ENCODE measurements at regions not wholly inside any gene's neighbourhood (a gene's known extent, or its start where the extent isn't known, plus 50 kb on each side); places are given as distances from the start of the nearest gene placed in this dataset.
"Not testable (repeated sequence)": the region's sequence is repeated elsewhere in the genome, so short reads cannot be mapped to it uniquely, and the experiment has no call there.

- Histone ChIP-seq H3K4me3 (ENCODE audit: low read length in 3 of 3) (no peak overlapping the region), H3K9ac (ENCODE audit: low read depth in 1 of 3, low read length in 3 of 3) (no peak overlapping the region), H3K9me3 (ENCODE audit: control insufficient read depth in 3 of 3, low read length in 3 of 3) (no peaks in the 10 kb centered on the region), H3K4me1 (ENCODE audit: control insufficient read depth in 3 of 3, insufficient read depth in 3 of 3, low read length in 3 of 3) (no peaks in the 10 kb centered on the region), H3K27me3 (ENCODE audit: control insufficient read depth in 3 of 3, insufficient read depth in 3 of 3, low read length in 3 of 3) (no peaks in the 10 kb centered on the region), H3K36me3 (ENCODE audit: control insufficient read depth in 3 of 3, insufficient read depth in 3 of 3, low read length in 3 of 3) (no peaks in the 10 kb centered on the region), H3K27ac (ENCODE audit: low read depth, low read length) (no peak overlapping the region)
These were observed 661.6 kb upstream of the NRG3 start for GRCh38 chr10:81213370-81213769.

- H3K9ac ChIP-seq (ENCODE audit: low read depth in 1 of 3, low read length in 3 of 3) = no peak overlapping the region
- no peaks in the 10 kb centered on the region for H3K9me3 ChIP-seq (ENCODE audit: control insufficient read depth in 3 of 3, low read length in 3 of 3)
- H3K4me3 ChIP-seq (ENCODE audit: low read length in 3 of 3) = no peak overlapping the region
- no peaks in the 10 kb centered on the region for H3K36me3 ChIP-seq (ENCODE audit: control insufficient read depth in 3 of 3, insufficient read depth in 3 of 3, low read length in 3 of 3)
- no peaks in the 10 kb centered on the region for H3K27me3 ChIP-seq (ENCODE audit: control insufficient read depth in 3 of 3, insufficient read depth in 3 of 3, low read length in 3 of 3)
- no peaks in the 10 kb centered on the region for H3K4me1 ChIP-seq (ENCODE audit: control insufficient read depth in 3 of 3, insufficient read depth in 3 of 3, low read length in 3 of 3)
- H3K27ac ChIP-seq (ENCODE audit: low read depth, low read length) = no peak overlapping the region
These were observed 659.5 kb upstream of the NRG3 start for GRCh38 chr10:81215498-81215897.

DNA sequence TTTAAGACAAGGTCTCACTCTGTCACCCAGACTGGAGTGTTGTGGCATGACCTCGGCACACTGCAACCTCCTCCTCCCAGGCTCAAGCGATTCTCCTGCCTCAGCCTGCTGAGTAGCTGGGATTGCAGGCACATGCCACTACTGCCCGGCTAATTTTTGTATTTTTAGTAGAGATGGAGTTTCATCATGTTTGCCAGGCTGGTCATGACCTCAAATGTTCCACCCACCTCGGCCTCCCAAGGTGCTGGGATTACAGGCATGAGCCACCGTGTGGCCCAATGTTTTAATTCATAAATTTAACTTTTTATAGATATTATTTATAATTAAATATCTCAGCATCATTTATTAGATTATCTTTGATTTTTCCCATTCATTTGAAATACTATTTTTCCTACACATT lies 658.0 kb upstream of the NRG3 start:
- Histone ChIP-seq H3K4me1 (ENCODE audit: control insufficient read depth in 3 of 3, insufficient read depth in 3 of 3, low read length in 3 of 3) (no peaks in the 10 kb centered on the region), H3K36me3 (ENCODE audit: control insufficient read depth in 3 of 3, insufficient read depth in 3 of 3, low read length in 3 of 3) (no peaks in the 10 kb centered on the region), H3K9me3 (ENCODE audit: control insufficient read depth in 3 of 3, low read length in 3 of 3) (no peaks in the 10 kb centered on the region), H3K27ac (ENCODE audit: low read depth, low read length) (no peak overlapping the region), H3K27me3 (ENCODE audit: control insufficient read depth in 3 of 3, insufficient read depth in 3 of 3, low read length in 3 of 3) (no peaks in the 10 kb centered on the region), H3K4me3 (ENCODE audit: low read length in 3 of 3) (no peak overlapping the region), H3K9ac (ENCODE audit: low read depth in 1 of 3, low read length in 3 of 3) (no peak overlapping the region)

GRCh38 chr10:81218307-81218706 lies 656.7 kb upstream of the NRG3 start:
- Histone ChIP-seq H3K27me3 (ENCODE audit: control insufficient read depth in 3 of 3, insufficient read depth in 3 of 3, low read length in 3 of 3) (no peaks in the 10 kb centered on the region), H3K9ac (ENCODE audit: low read depth in 1 of 3, low read length in 3 of 3) (no peak overlapping the region), H3K36me3 (ENCODE audit: control insufficient read depth in 3 of 3, insufficient read depth in 3 of 3, low read length in 3 of 3) (no peaks in the 10 kb centered on the region), H3K4me1 (ENCODE audit: control insufficient read depth in 3 of 3, insufficient read depth in 3 of 3, low read length in 3 of 3) (no peaks in the 10 kb centered on the region), H3K9me3 (ENCODE audit: control insufficient read depth in 3 of 3, low read length in 3 of 3) (no peaks in the 10 kb centered on the region), H3K4me3 (ENCODE audit: low read length in 3 of 3) (no peak overlapping the region), H3K27ac (ENCODE audit: low read depth, low read length) (no peak overlapping the region)

GRCh38 chr10:81219758-81220157 lies 655.2 kb upstream of the NRG3 start:
- Histone ChIP-seq H3K4me3 (ENCODE audit: low read length in 3 of 3) (no peak overlapping the region), H3K9me3 (ENCODE audit: control insufficient read depth in 3 of 3, low read length in 3 of 3) (no peaks in the 10 kb centered on the region), H3K27ac (ENCODE audit: low read depth, low read length) (no peak overlapping the region), H3K27me3 (ENCODE audit: control insufficient read depth in 3 of 3, insufficient read depth in 3 of 3, low read length in 3 of 3) (no peaks in the 10 kb centered on the region), H3K4me1 (ENCODE audit: control insufficient read depth in 3 of 3, insufficient read depth in 3 of 3, low read length in 3 of 3) (no peaks in the 10 kb centered on the region), H3K36me3 (ENCODE audit: control insufficient read depth in 3 of 3, insufficient read depth in 3 of 3, low read length in 3 of 3) (no peaks in the 10 kb centered on the region), H3K9ac (ENCODE audit: low read depth in 1 of 3, low read length in 3 of 3) (no peak overlapping the region)

DNA sequence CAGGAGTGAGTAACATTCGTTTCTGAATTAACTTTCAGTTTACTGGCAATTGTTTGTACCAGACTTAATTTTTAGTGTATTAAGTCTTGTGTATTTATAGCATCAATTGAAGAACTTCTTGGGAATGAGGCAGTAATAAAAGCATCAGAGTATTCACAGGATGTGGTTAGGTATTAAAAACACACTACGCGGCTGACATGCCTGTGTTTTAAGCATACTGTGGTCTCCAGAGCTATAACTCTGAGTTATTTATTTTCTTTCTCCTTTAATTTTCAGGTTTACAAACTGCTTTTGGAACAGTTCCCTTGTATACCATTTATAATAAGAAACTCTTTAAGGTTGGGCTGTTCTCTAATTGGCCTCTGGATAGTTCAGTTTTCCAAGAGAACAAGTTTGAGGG lies 626.1 kb upstream of the NRG3 start:
- Histone ChIP-seq H3K27ac (ENCODE audit: low read depth, low read length) (no peak overlapping the region), H3K4me3 (ENCODE audit: low read length in 3 of 3) (no peak overlapping the region), H3K36me3 (ENCODE audit: control insufficient read depth in 3 of 3, insufficient read depth in 3 of 3, low read length in 3 of 3) (no peaks in the 10 kb centered on the region), H3K27me3 (ENCODE audit: control insufficient read depth in 3 of 3, insufficient read depth in 3 of 3, low read length in 3 of 3) (no peaks in the 10 kb centered on the region), H3K4me1 (ENCODE audit: control insufficient read depth in 3 of 3, insufficient read depth in 3 of 3, low read length in 3 of 3) (no peaks in the 10 kb centered on the region), H3K9me3 (ENCODE audit: control insufficient read depth in 3 of 3, low read length in 3 of 3) (no peaks in the 10 kb centered on the region), H3K9ac (ENCODE audit: low read depth in 1 of 3, low read length in 3 of 3) (no peak overlapping the region)

DNA sequence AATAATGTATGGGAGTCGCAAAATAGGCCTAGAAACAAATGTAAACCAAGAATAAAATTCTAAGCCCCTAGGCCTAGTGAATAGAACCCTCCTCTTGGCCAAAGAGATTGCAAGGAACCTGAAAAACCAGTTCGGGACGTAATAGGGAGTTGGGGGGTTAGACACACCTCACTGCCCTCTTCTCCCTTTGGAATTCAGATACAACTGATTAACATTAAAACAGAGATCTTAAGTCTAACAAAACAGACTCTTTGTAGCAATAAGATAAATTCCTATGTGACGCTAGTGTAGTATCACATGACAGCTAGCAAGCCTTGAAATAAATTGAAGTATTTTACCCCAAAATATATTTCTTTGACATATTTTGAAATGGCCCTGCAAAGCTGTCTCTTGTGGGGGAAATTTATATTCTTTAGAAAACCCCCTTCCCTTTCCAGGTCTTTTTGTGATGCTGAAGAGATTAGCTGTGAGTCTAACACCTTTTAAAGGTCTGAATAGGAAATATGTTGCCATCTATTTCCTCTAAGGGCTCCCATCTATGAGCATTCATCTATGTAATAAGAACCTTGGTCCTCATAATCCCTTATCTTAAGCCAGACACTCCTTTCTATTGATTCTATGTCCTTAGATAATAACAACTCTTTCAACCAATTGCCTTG lies 623.4 kb upstream of the NRG3 start:
- Histone ChIP-seq H3K9ac (ENCODE audit: low read depth in 1 of 3, low read length in 3 of 3) (no peak overlapping the region), H3K9me3 (ENCODE audit: control insufficient read depth in 3 of 3, low read length in 3 of 3) (no peaks in the 10 kb centered on the region)

GRCh38 chr10:81264991-81265390 lies 610.0 kb upstream of the NRG3 start:
- not testable (repeated sequence) for H3K36me3 ChIP-seq (ENCODE audit: control insufficient read depth in 3 of 3, insufficient read depth in 3 of 3, low read length in 3 of 3); H3K9me3 ChIP-seq (ENCODE audit: control insufficient read depth in 3 of 3, low read length in 3 of 3); H3K27me3 ChIP-seq (ENCODE audit: control insufficient read depth in 3 of 3, insufficient read depth in 3 of 3, low read length in 3 of 3); H3K4me1 ChIP-seq (ENCODE audit: control insufficient read depth in 3 of 3, insufficient read depth in 3 of 3, low read length in 3 of 3); H3K4me3 ChIP-seq (ENCODE audit: low read length in 3 of 3); H3K27ac ChIP-seq (ENCODE audit: low read depth, low read length); H3K9ac ChIP-seq (ENCODE audit: low read depth in 1 of 3, low read length in 3 of 3)

More for the DNA sequence above, 623.4 kb upstream of the NRG3 start:
- Histone ChIP-seq H3K4me1 (ENCODE audit: control insufficient read depth in 3 of 3, insufficient read depth in 3 of 3, low read length in 3 of 3) (no peaks in the 10 kb centered on the region), H3K4me3 (ENCODE audit: low read length in 3 of 3) (no peak overlapping the region), H3K27me3 (ENCODE audit: control insufficient read depth in 3 of 3, insufficient read depth in 3 of 3, low read length in 3 of 3) (no peaks in the 10 kb centered on the region), H3K27ac (ENCODE audit: low read depth, low read length) (no peak overlapping the region), H3K36me3 (ENCODE audit: control insufficient read depth in 3 of 3, insufficient read depth in 3 of 3, low read length in 3 of 3) (no peaks in the 10 kb centered on the region)

- Histone ChIP-seq H3K27ac (ENCODE audit: low read depth, low read length) (no peak overlapping the region), H3K27me3 (ENCODE audit: control insufficient read depth in 3 of 3, insufficient read depth in 3 of 3, low read length in 3 of 3) (no peaks in the 10 kb centered on the region), H3K9ac (ENCODE audit: low read depth in 1 of 3, low read length in 3 of 3) (no peak overlapping the region), H3K9me3 (ENCODE audit: control insufficient read depth in 3 of 3, low read length in 3 of 3) (no peaks in the 10 kb centered on the region), H3K36me3 (ENCODE audit: control insufficient read depth in 3 of 3, insufficient read depth in 3 of 3, low read length in 3 of 3) (no peaks in the 10 kb centered on the region), H3K4me1 (ENCODE audit: control insufficient read depth in 3 of 3, insufficient read depth in 3 of 3, low read length in 3 of 3) (no peaks in the 10 kb centered on the region), H3K4me3 (ENCODE audit: low read length in 3 of 3) (no peak overlapping the region)
These were observed 604.9 kb upstream of the NRG3 start for GRCh38 chr10:81270051-81270450.

GRCh38 chr10:81280497-81281479 lies 594.2 kb upstream of the NRG3 start:
- Histone ChIP-seq H3K9me3 (ENCODE audit: control insufficient read depth in 3 of 3, low read length in 3 of 3) (no peaks in the 10 kb centered on the region), H3K27ac (ENCODE audit: low read depth, low read length) (no peak overlapping the region), H3K4me3 (ENCODE audit: low read length in 3 of 3) (no peak overlapping the region), H3K36me3 (ENCODE audit: control insufficient read depth in 3 of 3, insufficient read depth in 3 of 3, low read length in 3 of 3) (no peaks in the 10 kb centered on the region), H3K9ac (ENCODE audit: low read depth in 1 of 3, low read length in 3 of 3) (no peak overlapping the region), H3K27me3 (ENCODE audit: control insufficient read depth in 3 of 3, insufficient read depth in 3 of 3, low read length in 3 of 3) (no peaks in the 10 kb centered on the region), H3K4me1 (ENCODE audit: control insufficient read depth in 3 of 3, insufficient read depth in 3 of 3, low read length in 3 of 3) (no peaks in the 10 kb centered on the region)
